IMR-90 (cell line): ENCODE measurements at regions not wholly inside any gene's neighbourhood (a gene's known extent, or its start where the extent isn't known, plus 50 kb on each side); places are given as distances from the start of the nearest gene placed in this dataset.

Source experiments
- ATAC-seq: fragments of 200-7000 bp; cut with Tn5 transposase; 2 replicates; pipeline ENCODE4 v1.9.1; 2020; ENCODE audit warnings: low read depth, mild to moderate bottlenecking, moderate library complexity
- BruUV-seq: library from RNA; stranded (reverse); fragments of 400-500 nt; replicated peaks from 2 replicates; lab custom pipeline; 2021; lab: Mats Ljungman, UMichigan
- CTCF ChIA-PET: fragments of 300-600 bp; formaldehyde crosslinking; extraction: SDS; loops from one replicate; lab custom pipeline; 2021; ENCODE audit warnings: antibody characterized with exemption; lab: Yijun Ruan, JAX
- POLR2A ChIA-PET: fragments of 300-600 bp; sonication (Branson Sonifier 250); formaldehyde crosslinking; loops from one replicate; lab custom pipeline; 2022; ENCODE audit warnings: antibody characterized with exemption; ENCODE audit not compliant: unreplicated experiment; lab: Charles Lee
- DNase-seq: peaks from one replicate; pipeline ENCODE4 v3.0.0; 2013
- H2AFZ ChIP-seq: replicated peaks from 2 replicates; pipeline ENCODE3; 2013; ENCODE audit warnings: low read length, mild to moderate bottlenecking; ENCODE audit not compliant: poor library complexity
- H2AK5ac ChIP-seq: 2 replicates; pipeline ENCODE4 v1.6.1; 2013; ENCODE audit warnings: low read depth, low read length, inconsistent platforms
- H2AK9ac ChIP-seq: replicated peaks from 2 replicates; pipeline ENCODE3; 2013; ENCODE audit warnings: mild to moderate bottlenecking, low read depth, low read length, moderate library complexity; ENCODE audit not compliant: poor library complexity
- H2BK120ac ChIP-seq: 2 replicates; pipeline ENCODE4 v1.6.1; 2013; ENCODE audit warnings: low read depth, low read length, inconsistent platforms
- H2BK15ac ChIP-seq: 3 replicates; pipeline ENCODE4 v1.6.1; 2013; ENCODE audit warnings: low read depth, low read length, inconsistent platforms
- H2BK20ac ChIP-seq: 2 replicates; pipeline ENCODE4 v1.6.1; 2013; ENCODE audit warnings: low read depth, mild to moderate bottlenecking, inconsistent platforms, low read length, moderate library complexity
- H2BK5ac ChIP-seq: 2 replicates; pipeline ENCODE4 v1.6.1; 2013; ENCODE audit warnings: mild to moderate bottlenecking, low read depth, low read length, inconsistent platforms; ENCODE audit not compliant: poor library complexity, severe bottlenecking
- H3K14ac ChIP-seq: replicated peaks from 2 replicates; pipeline ENCODE4 v1.6.1; 2013; ENCODE audit warnings: low read depth, low read length, inconsistent platforms
- H3K18ac ChIP-seq: 2 replicates; pipeline ENCODE4 v1.6.1; 2013; ENCODE audit warnings: low read depth, low read length, control low read depth
- H3K23ac ChIP-seq: 2 replicates; pipeline ENCODE4 v1.6.1; 2013; ENCODE audit warnings: low read depth, low read length, inconsistent platforms
- H3K27ac ChIP-seq: 2 replicates; pipeline ENCODE4 v1.5.1; 2013; ENCODE audit warnings: mild to moderate bottlenecking, control low read depth, low read length; ENCODE audit not compliant: insufficient read depth
- H3K27me3 ChIP-seq: 2 replicates; pipeline ENCODE4 v1.6.1; 2013; ENCODE audit warnings: low read length; ENCODE audit not compliant: control insufficient read depth, insufficient read depth
- H3K36me3 ChIP-seq: 2 replicates; pipeline ENCODE4 v1.6.1; 2013; ENCODE audit warnings: low read length, mixed read lengths; ENCODE audit not compliant: control insufficient read depth, insufficient read depth
- H3K4ac ChIP-seq: 2 replicates; pipeline ENCODE4 v1.6.1; 2013; ENCODE audit warnings: low read depth, low read length, inconsistent platforms
- H3K4me1 ChIP-seq: 2 replicates; pipeline ENCODE4 v1.6.1; 2013; ENCODE audit warnings: low read length, mixed read lengths; ENCODE audit not compliant: control insufficient read depth, insufficient read depth
- H3K4me2 ChIP-seq: 2 replicates; pipeline ENCODE4 v1.6.1; 2013; ENCODE audit warnings: low read depth, mild to moderate bottlenecking, control low read depth, low read length, moderate library complexity
- H3K4me3 ChIP-seq: 2 replicates; pipeline ENCODE4 v1.5.1; 2013; ENCODE audit warnings: low read depth, mild to moderate bottlenecking, control low read depth, low read length, moderate library complexity; ENCODE audit not compliant: insufficient read depth
- H3K56ac ChIP-seq: 2 replicates; pipeline ENCODE4 v1.6.1; 2013; ENCODE audit warnings: low read length, inconsistent platforms; ENCODE audit not compliant: insufficient read depth; ENCODE audit errors: extremely low read depth
- H3K79me1 ChIP-seq, 2 experiments: 2 replicates each; pipeline ENCODE4 v1.6.1; 2013; ENCODE audit warnings: low read length in 2 of 2, inconsistent platforms in 1 of 2, low read depth in 1 of 2
- H3K9ac ChIP-seq: 2 replicates; pipeline ENCODE4 v1.6.1; 2013; ENCODE audit warnings: low read depth, low read length, control low read depth
- H3K9me1 ChIP-seq: 2 replicates; pipeline ENCODE4 v1.6.1; 2013; ENCODE audit warnings: low read length, inconsistent platforms; ENCODE audit not compliant: insufficient read depth
- H3K9me3 ChIP-seq: 2 replicates; pipeline ENCODE4 v1.6.1; 2013; ENCODE audit warnings: low read length; ENCODE audit not compliant: control insufficient read depth, insufficient read depth
- H4K20me1 ChIP-seq: 2 replicates; pipeline ENCODE4 v1.6.1; 2013; ENCODE audit warnings: low read length, inconsistent platforms; ENCODE audit not compliant: insufficient read depth
- H4K5ac ChIP-seq: 2 replicates; pipeline ENCODE4 v1.6.1; 2013; ENCODE audit warnings: mild to moderate bottlenecking, low read depth, low read length, control low read depth
- H4K8ac ChIP-seq, 2 experiments: 2 replicates each; pipeline ENCODE4 v1.6.1; 2013; ENCODE audit warnings: low read depth in 2 of 2, low read length in 2 of 2, control low read depth in 1 of 2, inconsistent platforms in 1 of 2
- H4K91ac ChIP-seq: 2 replicates; pipeline ENCODE4 v1.6.1; 2013; ENCODE audit warnings: low read depth, low read length, inconsistent platforms; ENCODE audit not compliant: insufficient read depth
- BHLHE40 ChIP-seq: fragments of 150-350 bp; IDR thresholded peaks from 2 replicates; pipeline ENCODE4 v1.6.1; 2016; ENCODE audit warnings: mild to moderate bottlenecking, low read depth, low read length
- CHD1 ChIP-seq: IDR thresholded peaks from 2 replicates; pipeline ENCODE4 v1.6.1; 2012; ENCODE audit warnings: low read depth, low read length, improper control_type of control experiment
- MAZ ChIP-seq: IDR thresholded peaks from 2 replicates; pipeline ENCODE4 v1.6.1; 2012; ENCODE audit warnings: low read depth, mild to moderate bottlenecking, low read length, improper control_type of control experiment, moderate library complexity, borderline replicate concordance
- NFE2L2 ChIP-seq: fragments of 150-350 bp; IDR thresholded peaks from 2 replicates; pipeline ENCODE4 v1.6.1; 2016; ENCODE audit warnings: low read depth, mild to moderate bottlenecking, low read length
- RCOR1 ChIP-seq: IDR thresholded peaks from 2 replicates; pipeline ENCODE4 v1.6.1; 2012; ENCODE audit warnings: mild to moderate bottlenecking, low read length, improper control_type of control experiment; ENCODE audit not compliant: insufficient replicate concordance
- SMC3 ChIP-seq: fragments of 150-350 bp; IDR thresholded peaks from 2 replicates; pipeline ENCODE4 v1.6.1; 2016; ENCODE audit warnings: low read depth, mild to moderate bottlenecking, antibody characterized with exemption, low read length, moderate library complexity
- WGBS, 2 experiments: methylation state at CpG; one replicate each; pipeline versions ENCODE4 v1.1.5 to v1.1.7; 2013; ENCODE audit warnings: missing lambda C conversion rate in 2 of 2; ENCODE audit not compliant: insufficient read length in 1 of 2; ENCODE audit errors: extremely low coverage in 2 of 2; 5-methylcytosine and 5-hydroxymethylcytosine counted together
- dilution Hi-C: fragments of 300-500 bp; cut with HindIII; formaldehyde crosslinking; loops from one replicate; pipeline ENCODE4 v1.14.3; 2018; ENCODE audit warnings: low sequenced_read_pairs; ENCODE audit not compliant: unreplicated experiment
- in situ Hi-C: fragments of 300-500 bp; cut with MboI; formaldehyde crosslinking; loops from 3 replicates; pipeline ENCODE4 v1.14.3; 2019; ENCODE audit warnings: low sequenced_read_pairs, inconsistent platforms, mixed read lengths
- intact Hi-C: fragments of 100-400 bp; cut with micrococcal nuclease; formaldehyde crosslinking; loops from 2 replicates; pipeline ENCODE4 v1.10.0; 2022
- TF ChIP-seq, protein P1 (sequence below): fragments of 150-350 bp; IDR thresholded peaks from 2 replicates; pipeline ENCODE4 v1.6.1; 2016; ENCODE audit warnings: low read depth, mild to moderate bottlenecking, low read length, moderate library complexity, borderline replicate concordance

DNA sequence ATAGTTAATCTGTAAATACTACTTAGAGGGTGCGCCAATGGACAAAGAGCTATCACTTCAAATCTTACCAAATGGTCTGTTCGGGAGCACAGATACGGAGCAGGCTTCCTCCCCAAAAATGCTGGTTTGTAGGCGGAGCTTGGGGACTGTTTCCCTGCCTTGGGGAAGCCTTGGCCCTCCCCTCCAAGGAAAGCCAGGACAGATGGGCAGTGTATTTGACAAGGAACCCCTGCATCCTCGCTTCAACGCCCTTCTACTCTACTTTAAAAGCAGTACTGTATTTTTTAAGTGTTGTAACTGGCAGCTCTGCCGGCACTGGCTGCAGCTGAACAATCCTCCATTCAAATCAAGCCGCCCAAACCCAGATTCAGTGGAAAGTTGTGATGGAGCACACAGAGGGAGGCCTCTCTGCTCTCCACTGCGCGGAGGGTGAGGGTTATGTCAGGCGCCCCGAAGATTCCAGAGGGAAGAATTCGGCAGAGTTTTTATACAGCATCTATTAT lies 83.1 kb upstream of the FNDC3B start:
- no peaks in the 10 kb centered on the region for H3K79me1 ChIP-seq
- dilution Hi-C loops = no loop called here
- H2AFZ ChIP-seq = no peak overlapping the region
- CTCF ChIA-PET = no interaction called here
- ATAC-seq (no peak), DNase-seq (no peak)
- intact Hi-C loops = no loop called here
- no peak overlapping the region for H3K27ac ChIP-seq
- in situ Hi-C loops = no loop called here
- H3K27me3 ChIP-seq = no peaks in the 10 kb centered on the region
- no peak overlapping the region for H2BK20ac ChIP-seq
- H3K56ac ChIP-seq = no peak overlapping the region
- no peaks in the 10 kb centered on the region; the same call in 1 of the 2 replicates for H3K9me1 ChIP-seq
- no TSS peak for BruUV-seq
- no peak overlapping the region for H2BK5ac ChIP-seq
- no peaks in the 10 kb centered on the region for H3K36me3 ChIP-seq
- no peak overlapping the region for H3K4me2 ChIP-seq
- no peak overlapping the region for H2AK9ac ChIP-seq
- 0 out of 2 replicates have a peak overlapping the region, but pooled peaks have one; percentile 30 for H3K18ac ChIP-seq
- peak overlapping the region; percentile 68; the same call in 1 of the 2 replicates for H2AK5ac ChIP-seq
- 80% methylated on average over 1 of the region's 13 CpGs; no CpG with 5 or more reads in 1 of the 2 experiments for WGBS, 2 experiments
- peak overlapping the region; percentile 45; the same call in 1 of the 2 replicates for H4K5ac ChIP-seq
- POLR2A ChIA-PET = no interaction called here
- H3K4me1 ChIP-seq = peaks cover 6% of the 10 kb centered on the region
- no peaks in the 10 kb centered on the region for H4K20me1 ChIP-seq
- TF ChIP-seq CHD1 (no peak), RCOR1 (no peak), BHLHE40 (no peak), NFE2L2 (no peak), MAZ (no peak), SMC3 (no peak)
- TF ChIP-seq, protein P1, sequence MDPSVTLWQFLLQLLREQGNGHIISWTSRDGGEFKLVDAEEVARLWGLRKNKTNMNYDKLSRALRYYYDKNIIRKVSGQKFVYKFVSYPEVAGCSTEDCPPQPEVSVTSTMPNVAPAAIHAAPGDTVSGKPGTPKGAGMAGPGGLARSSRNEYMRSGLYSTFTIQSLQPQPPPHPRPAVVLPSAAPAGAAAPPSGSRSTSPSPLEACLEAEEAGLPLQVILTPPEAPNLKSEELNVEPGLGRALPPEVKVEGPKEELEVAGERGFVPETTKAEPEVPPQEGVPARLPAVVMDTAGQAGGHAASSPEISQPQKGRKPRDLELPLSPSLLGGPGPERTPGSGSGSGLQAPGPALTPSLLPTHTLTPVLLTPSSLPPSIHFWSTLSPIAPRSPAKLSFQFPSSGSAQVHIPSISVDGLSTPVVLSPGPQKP = no peak
- no peak overlapping the region for H3K23ac ChIP-seq
- no peak overlapping the region for H2BK120ac ChIP-seq
- no peak overlapping the region for H4K8ac ChIP-seq
- peak overlapping the region; percentile 41; the same call in 1 of the 2 replicates for H4K91ac ChIP-seq
- no peak overlapping the region for H3K4me3 ChIP-seq
- peak overlapping the region; percentile 44; the same call in 1 of the 2 replicates for H3K4ac ChIP-seq
- no peak overlapping the region for H2BK15ac ChIP-seq
- H3K9me3 ChIP-seq = no peaks in the 10 kb centered on the region
- H3K9ac ChIP-seq = no peak overlapping the region
- H3K14ac ChIP-seq = no peak overlapping the region
